ENCODE measurements at regions not wholly inside any gene's neighbourhood (a gene's known extent, or its start where the extent isn't known, plus 50 kb on each side); places are given as distances from the start of the nearest gene placed in this dataset.

- TF ChIP-seq POLR2A (IDR thresholded peaks at IDR 0.05; ENCODE audit: low read depth) (no peak), POLR2AphosphoS5 (IDR thresholded peaks at IDR 0.05) (no peak), EP300 (IDR thresholded peaks at IDR 0.05) (no peak)
- TF ChIP-seq, protein P1, sequence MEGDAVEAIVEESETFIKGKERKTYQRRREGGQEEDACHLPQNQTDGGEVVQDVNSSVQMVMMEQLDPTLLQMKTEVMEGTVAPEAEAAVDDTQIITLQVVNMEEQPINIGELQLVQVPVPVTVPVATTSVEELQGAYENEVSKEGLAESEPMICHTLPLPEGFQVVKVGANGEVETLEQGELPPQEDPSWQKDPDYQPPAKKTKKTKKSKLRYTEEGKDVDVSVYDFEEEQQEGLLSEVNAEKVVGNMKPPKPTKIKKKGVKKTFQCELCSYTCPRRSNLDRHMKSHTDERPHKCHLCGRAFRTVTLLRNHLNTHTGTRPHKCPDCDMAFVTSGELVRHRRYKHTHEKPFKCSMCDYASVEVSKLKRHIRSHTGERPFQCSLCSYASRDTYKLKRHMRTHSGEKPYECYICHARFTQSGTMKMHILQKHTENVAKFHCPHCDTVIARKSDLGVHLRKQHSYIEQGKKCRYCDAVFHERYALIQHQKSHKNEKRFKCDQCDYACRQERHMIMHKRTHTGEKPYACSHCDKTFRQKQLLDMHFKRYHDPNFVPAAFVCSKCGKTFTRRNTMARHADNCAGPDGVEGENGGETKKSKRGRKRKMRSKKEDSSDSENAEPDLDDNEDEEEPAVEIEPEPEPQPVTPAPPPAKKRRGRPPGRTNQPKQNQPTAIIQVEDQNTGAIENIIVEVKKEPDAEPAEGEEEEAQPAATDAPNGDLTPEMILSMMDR (IDR thresholded peaks at IDR 0.05): no peak
- H3K9me3 ChIP-seq: no peaks in the 10 kb centered on the region
- H3K4me3 ChIP-seq: no peak overlapping the region
- no peak overlapping the region for H3K27ac ChIP-seq (replicated peaks in 1 of 4)
- H3K4me1 ChIP-seq: no peaks in the 10 kb centered on the region
- H3K36me3 ChIP-seq: no peaks in the 10 kb centered on the region
- H3K27me3 ChIP-seq: no peaks in the 10 kb centered on the region
- no peak for DNase-seq (ENCODE audit: extremely low spot score)
- 90% methylated on average over 3 of the region's 7 CpGs for WGBS
- intact Hi-C loops (cut with DNase I): loop anchor here (2.0 kb wide), 1 partner anchor 156 kb away; no protein-coding TSS in a partner anchor
Measured at GRCh38 chr15:79185199-79185598, 94.6 kb upstream of the RASGRF1 start.

- TF ChIP-seq, protein P1 (IDR thresholded peaks at IDR 0.05): peak; percentile 86 to 98 (median 98)
- TF ChIP-seq EP300 (IDR thresholded peaks at IDR 0.05): no peak
Measured at GRCh38 chr15:79184465-79184892, 93.9 kb upstream of the RASGRF1 start.

GRCh38 chr15:79180318-79180717 lies 89.7 kb upstream of the RASGRF1 start:
- no peaks in the 10 kb centered on the region for H3K36me3 ChIP-seq
- no peaks in the 10 kb centered on the region for H3K27me3 ChIP-seq
- no peak overlapping the region for H3K4me3 ChIP-seq
- no peaks in the 10 kb centered on the region for H3K9me3 ChIP-seq
- no peaks in the 10 kb centered on the region for H3K4me1 ChIP-seq
- no peak for TF ChIP-seq POLR2AphosphoS5 (IDR thresholded peaks at IDR 0.05)
- DNase-seq (ENCODE audit: extremely low spot score): no peak
- intact Hi-C loops (cut with DNase I): loop anchor here (5.0 kb wide), 1 partner anchor 268 kb away; no protein-coding TSS in a partner anchor
- WGBS: 87% methylated on average over 5 of the region's 5 CpGs
- H3K27ac ChIP-seq (replicated peaks in 1 of 4): no peak overlapping the region

More at GRCh38 chr15:79184465-79184892, 93.9 kb upstream of the RASGRF1 start:
- H3K4me1 ChIP-seq: no peaks in the 10 kb centered on the region
- H3K9me3 ChIP-seq: no peaks in the 10 kb centered on the region
- H3K27me3 ChIP-seq: no peaks in the 10 kb centered on the region
- intact Hi-C loops (cut with DNase I): loop anchor here (2.0 to 5.0 kb wide), 2 partner anchors 156 to 272 kb away; no protein-coding TSS in a partner anchor
- DNase-seq (ENCODE audit: extremely low spot score): no peak
- H3K36me3 ChIP-seq: no peaks in the 10 kb centered on the region
- no peak overlapping the region for H3K27ac ChIP-seq (replicated peaks in 1 of 4)
- WGBS: 3% methylated on average over 4 of the region's 4 CpGs
- H3K4me3 ChIP-seq: no peak overlapping the region

DNA sequence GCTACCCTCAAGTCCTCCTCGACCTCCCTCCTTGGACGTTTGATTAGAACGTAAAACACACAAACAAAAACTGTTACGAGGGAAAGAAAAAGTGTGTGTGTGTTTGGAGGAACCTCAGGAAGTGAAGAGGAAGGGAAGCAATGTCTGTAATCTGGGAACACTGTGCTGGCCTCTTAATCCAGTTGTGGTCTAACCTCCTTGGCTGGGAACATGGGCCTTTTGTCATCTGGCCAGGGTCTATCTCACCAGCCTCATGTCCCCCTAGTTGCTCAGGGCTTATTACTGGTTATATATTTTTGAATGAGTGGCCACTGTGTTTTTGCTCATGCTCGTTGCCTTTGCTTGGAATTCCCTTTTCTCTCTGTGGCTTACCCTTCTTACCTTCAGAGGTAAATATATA lies 89.0 kb upstream of the RASGRF1 start:
- H3K27ac ChIP-seq (replicated peaks in 1 of 4): no peak overlapping the region
- no peaks in the 10 kb centered on the region for H3K36me3 ChIP-seq
- H3K4me3 ChIP-seq: no peak overlapping the region
- no peaks in the 10 kb centered on the region for H3K9me3 ChIP-seq
- no peak for DNase-seq (ENCODE audit: extremely low spot score)
- intact Hi-C loops (cut with DNase I): no loop called here
- WGBS: 90% methylated on average over 5 of the region's 5 CpGs
- H3K27me3 ChIP-seq: peaks cover 0 to 7% (median 0%) of the 10 kb centered on the region in 4 donors
- no peak for TF ChIP-seq POLR2AphosphoS5 (IDR thresholded peaks at IDR 0.05)
- TF ChIP-seq POLR2A (IDR thresholded peaks at IDR 0.05; ENCODE audit: low read depth): no peak
- TF ChIP-seq EP300 (IDR thresholded peaks at IDR 0.05): no peak
- TF ChIP-seq, protein P1 (IDR thresholded peaks at IDR 0.05): no peak
- no peaks in the 10 kb centered on the region for H3K4me1 ChIP-seq

DNA sequence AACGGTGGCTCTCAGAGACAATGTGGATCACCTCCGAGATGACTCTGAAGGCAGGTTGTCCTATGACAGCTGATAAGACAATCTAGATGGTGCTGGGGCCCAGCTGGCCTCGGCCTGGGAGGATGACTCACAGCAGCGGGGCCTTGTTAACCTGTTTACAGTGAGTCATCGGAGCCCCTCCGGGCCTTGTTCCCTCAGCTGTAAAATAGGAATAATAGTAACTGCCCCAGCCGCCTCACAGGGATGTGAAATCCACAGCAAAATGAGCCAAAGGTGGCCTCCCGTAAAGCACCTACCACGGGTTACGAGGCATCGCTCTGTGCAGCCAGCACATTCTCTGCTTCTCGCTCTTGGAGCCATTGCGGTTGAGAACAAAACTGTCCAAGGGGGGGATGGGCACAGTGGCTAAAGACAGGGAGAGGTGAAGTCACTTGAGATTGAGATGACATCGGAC lies 88.6 kb upstream of the RASGRF1 start:
- intact Hi-C loops (cut with DNase I): no loop called here
- Histone ChIP-seq H3K4me1 (no peaks in the 10 kb centered on the region), H3K36me3 (no peaks in the 10 kb centered on the region), H3K27ac (replicated peaks in 1 of 4) (no peak overlapping the region), H3K9me3 (no peaks in the 10 kb centered on the region), H3K4me3 (no peak overlapping the region), H3K27me3 (peaks cover 0 to 8% (median 0%) of the 10 kb centered on the region in 4 donors)
- TF ChIP-seq POLR2AphosphoS5 (IDR thresholded peaks at IDR 0.05) (no peak), EP300 (IDR thresholded peaks at IDR 0.05) (no peak)
- DNase-seq (ENCODE audit: extremely low spot score): no peak
- 73% methylated on average over 13 of the region's 14 CpGs for WGBS

DNA sequence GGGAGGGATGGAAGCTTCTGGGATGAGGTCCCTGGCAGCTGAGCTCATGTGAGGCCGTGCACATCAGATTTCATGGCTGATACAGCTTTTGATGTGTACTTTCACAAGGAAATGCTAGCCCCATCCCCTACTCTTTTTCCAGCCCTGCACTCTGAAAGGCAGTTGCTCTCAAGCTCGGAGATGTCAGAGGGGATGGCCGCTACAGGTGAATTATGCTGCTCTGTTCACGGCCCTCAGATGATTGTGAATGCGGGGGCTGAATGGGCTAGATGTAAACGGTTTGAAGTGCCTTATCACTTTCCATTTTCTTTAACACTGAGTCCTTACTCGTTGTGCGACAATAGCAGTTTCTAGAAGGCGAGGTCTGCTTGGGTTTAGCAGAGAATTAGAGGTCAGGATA lies 88.0 kb upstream of the RASGRF1 start:
- no peaks in the 10 kb centered on the region for H3K4me1 ChIP-seq
- 92% methylated on average over 9 of the region's 9 CpGs for WGBS
- intact Hi-C loops (cut with DNase I): no loop called here
- no peak overlapping the region for H3K4me3 ChIP-seq
- no peaks in the 10 kb centered on the region for H3K36me3 ChIP-seq
- no peaks in the 10 kb centered on the region for H3K9me3 ChIP-seq
- peaks cover 0 to 10% (median 0%) of the 10 kb centered on the region in 4 donors for H3K27me3 ChIP-seq
- no peak overlapping the region for H3K27ac ChIP-seq (replicated peaks in 1 of 4)
- TF ChIP-seq EP300 (IDR thresholded peaks at IDR 0.05) (no peak), POLR2A (IDR thresholded peaks at IDR 0.05; ENCODE audit: low read depth) (no peak), POLR2AphosphoS5 (IDR thresholded peaks at IDR 0.05) (no peak)
- TF ChIP-seq, protein P1 (IDR thresholded peaks at IDR 0.05): no peak
- no peak for DNase-seq (ENCODE audit: extremely low spot score)

All from esophagus muscularis mucosa (tissue), 4 donors.